ENCODE measurements at regions not wholly inside any gene's neighbourhood (a gene's known extent, or its start where the extent isn't known, plus 50 kb on each side); places are given as distances from the start of the nearest gene placed in this dataset.

GRCh38 chr15:96578393-96578792 lies 247.9 kb downstream of the NR2F2 start (continued):
- TF ChIP-seq ZNF416 (CRISPR knock-in tag; IDR thresholded peaks at IDR 0.05) (no peak), CREB1 (CRISPR knock-in tag; IDR thresholded peaks at IDR 0.05) (no peak), ATF1 (CRISPR knock-in tag; IDR thresholded peaks at IDR 0.05) (no peak)
- TF ChIP-seq, protein P1, sequence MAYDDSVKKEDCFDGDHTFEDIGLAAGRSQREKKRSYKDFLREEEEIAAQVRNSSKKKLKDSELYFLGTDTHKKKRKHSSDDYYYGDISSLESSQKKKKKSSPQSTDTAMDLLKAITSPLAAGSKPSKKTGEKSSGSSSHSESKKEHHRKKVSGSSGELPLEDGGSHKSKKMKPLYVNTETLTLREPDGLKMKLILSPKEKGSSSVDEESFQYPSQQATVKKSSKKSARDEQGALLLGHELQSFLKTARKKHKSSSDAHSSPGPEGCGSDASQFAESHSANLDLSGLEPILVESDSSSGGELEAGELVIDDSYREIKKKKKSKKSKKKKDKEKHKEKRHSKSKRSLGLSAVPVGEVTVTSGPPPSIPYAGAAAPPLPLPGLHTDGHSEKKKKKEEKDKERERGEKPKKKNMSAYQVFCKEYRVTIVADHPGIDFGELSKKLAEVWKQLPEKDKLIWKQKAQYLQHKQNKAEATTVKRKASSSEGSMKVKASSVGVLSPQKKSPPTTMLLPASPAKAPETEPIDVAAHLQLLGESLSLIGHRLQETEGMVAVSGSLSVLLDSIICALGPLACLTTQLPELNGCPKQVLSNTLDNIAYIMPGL (CRISPR knock-in tag; IDR thresholded peaks at IDR 0.05): no peak

- ChIA-PET CTCF (no interaction called here), POLR2A (no interaction called here)
- Mint-ChIP-seq H3K9me3 (no peaks in the 10 kb centered on the region), H3K27me3 (ENCODE audit: low read depth) (no peaks in the 10 kb centered on the region), H3K4me3 (no peak overlapping the region), H3K4me1 (peaks cover 29% of the 10 kb centered on the region), H3K27ac (no peak overlapping the region), H3K36me3 (no peaks in the 10 kb centered on the region)
- ATAC-seq (no peak), DNase-seq (ENCODE audit: low spot score) (no peak)
- no peak for TF ChIP-seq ZNF263 (CRISPR knock-in tag; IDR thresholded peaks at IDR 0.05; ENCODE audit: low read depth)
- no peak for TF ChIP-seq JAZF1 (CRISPR knock-in tag; IDR thresholded peaks at IDR 0.05)
- TF ChIP-seq ZNF671 (CRISPR knock-in tag; IDR thresholded peaks at IDR 0.05): no peak
- no peak for TF ChIP-seq ZMAT4 (CRISPR knock-in tag; IDR thresholded peaks at IDR 0.05)
- no peak for TF ChIP-seq USF1 (CRISPR knock-in tag; IDR thresholded peaks at IDR 0.05)
- no peak for TF ChIP-seq FOXJ3 (CRISPR knock-in tag; IDR thresholded peaks at IDR 0.05; ENCODE audit: borderline replicate concordance)
- TF ChIP-seq NR3C1 (CRISPR knock-in tag; conservative IDR thresholded peaks at IDR 0.05; ENCODE audit: low read depth): no peak
- no peak for TF ChIP-seq GABPB1 (CRISPR knock-in tag; IDR thresholded peaks at IDR 0.05)
- TF ChIP-seq, protein P2, sequence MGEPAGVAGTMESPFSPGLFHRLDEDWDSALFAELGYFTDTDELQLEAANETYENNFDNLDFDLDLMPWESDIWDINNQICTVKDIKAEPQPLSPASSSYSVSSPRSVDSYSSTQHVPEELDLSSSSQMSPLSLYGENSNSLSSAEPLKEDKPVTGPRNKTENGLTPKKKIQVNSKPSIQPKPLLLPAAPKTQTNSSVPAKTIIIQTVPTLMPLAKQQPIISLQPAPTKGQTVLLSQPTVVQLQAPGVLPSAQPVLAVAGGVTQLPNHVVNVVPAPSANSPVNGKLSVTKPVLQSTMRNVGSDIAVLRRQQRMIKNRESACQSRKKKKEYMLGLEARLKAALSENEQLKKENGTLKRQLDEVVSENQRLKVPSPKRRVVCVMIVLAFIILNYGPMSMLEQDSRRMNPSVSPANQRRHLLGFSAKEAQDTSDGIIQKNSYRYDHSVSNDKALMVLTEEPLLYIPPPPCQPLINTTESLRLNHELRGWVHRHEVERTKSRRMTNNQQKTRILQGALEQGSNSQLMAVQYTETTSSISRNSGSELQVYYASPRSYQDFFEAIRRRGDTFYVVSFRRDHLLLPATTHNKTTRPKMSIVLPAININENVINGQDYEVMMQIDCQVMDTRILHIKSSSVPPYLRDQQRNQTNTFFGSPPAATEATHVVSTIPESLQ (CRISPR knock-in tag; IDR thresholded peaks at IDR 0.05): no peak
- TF ChIP-seq SP1 (CRISPR knock-in tag; conservative IDR thresholded peaks at IDR 0.05): no peak
- no peak for TF ChIP-seq MLX (CRISPR knock-in tag; IDR thresholded peaks at IDR 0.05)
- no peak for TF ChIP-seq ZNF219 (CRISPR knock-in tag; IDR thresholded peaks at IDR 0.05; ENCODE audit: borderline replicate concordance)
- TF ChIP-seq HMGA2 (CRISPR knock-in tag; IDR thresholded peaks at IDR 0.05): no peak
Measured at GRCh38 chr15:96581371-96581770, 250.9 kb downstream of the NR2F2 start.

GRCh38 chr15:96582473-96582872 lies 252.0 kb downstream of the NR2F2 start:
- DNase-seq (ENCODE audit: low spot score) (no peak), ATAC-seq (no peak)
- ChIA-PET POLR2A (no interaction called here), CTCF (no interaction called here)
- Mint-ChIP-seq H3K36me3 (no peaks in the 10 kb centered on the region), H3K4me1 (peaks cover 36% of the 10 kb centered on the region), H3K27me3 (ENCODE audit: low read depth) (no peaks in the 10 kb centered on the region), H3K4me3 (no peak overlapping the region), H3K27ac (no peak overlapping the region), H3K9me3 (no peaks in the 10 kb centered on the region)
- TF ChIP-seq ZSCAN18 (CRISPR knock-in tag; IDR thresholded peaks at IDR 0.05) (no peak), FOXK1 (CRISPR knock-in tag; IDR thresholded peaks at IDR 0.05) (no peak), ZNF121 (CRISPR knock-in tag; IDR thresholded peaks at IDR 0.05) (no peak), CREM (CRISPR knock-in tag; IDR thresholded peaks at IDR 0.05) (no peak), IRF1 (CRISPR knock-in tag; IDR thresholded peaks at IDR 0.05) (no peak), GRHL2 (CRISPR knock-in tag; IDR thresholded peaks at IDR 0.05; ENCODE audit: insufficient replicate concordance, severe bottlenecking) (no peak), ZNF512 (CRISPR knock-in tag; IDR thresholded peaks at IDR 0.05; ENCODE audit: borderline replicate concordance) (no peak), FOXJ3 (CRISPR knock-in tag; IDR thresholded peaks at IDR 0.05; ENCODE audit: borderline replicate concordance) (no peak), EMX1 (CRISPR knock-in tag; IDR thresholded peaks at IDR 0.05) (no peak)

Data from WTC11 (cell line).